ENCODE measurements at regions not wholly inside any gene's neighbourhood (a gene's known extent, or its start where the extent isn't known, plus 50 kb on each side); places are given as distances from the start of the nearest gene placed in this dataset.
"Not testable (repeated sequence)": the region's sequence is repeated elsewhere in the genome, so short reads cannot be mapped to it uniquely, and the experiment has no call there.

DNA sequence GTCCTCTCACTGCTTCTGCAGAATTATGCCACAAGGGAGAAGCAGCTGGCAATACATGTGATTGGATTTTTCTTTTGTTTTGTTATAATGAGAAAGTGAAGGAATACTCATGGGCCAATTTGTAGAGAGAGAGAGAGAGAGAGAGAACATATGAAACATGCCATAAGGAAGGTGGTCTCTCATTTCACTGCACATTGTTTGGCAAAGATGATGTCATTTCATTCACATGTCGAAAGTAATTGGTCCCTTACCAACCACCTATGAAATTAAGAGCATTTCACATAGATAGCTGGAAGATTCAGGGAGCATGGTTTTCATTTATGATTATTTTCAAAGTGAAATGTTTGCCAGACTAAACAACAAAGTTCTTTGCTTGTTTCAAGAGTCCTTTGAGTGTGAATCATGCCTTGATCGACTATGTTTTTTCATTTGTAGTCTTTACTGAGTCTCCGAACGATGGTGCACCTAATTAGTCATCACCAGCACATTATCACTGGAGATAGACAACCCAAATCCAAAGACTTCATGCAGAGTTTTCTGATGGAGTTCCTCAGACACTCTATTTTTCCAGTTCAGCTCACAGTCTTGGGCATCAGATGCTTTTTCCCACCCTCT, 130.1 kb upstream of the ZEB1 start:
- no peak for DNase-seq (ENCODE audit: low spot score)

DNA sequence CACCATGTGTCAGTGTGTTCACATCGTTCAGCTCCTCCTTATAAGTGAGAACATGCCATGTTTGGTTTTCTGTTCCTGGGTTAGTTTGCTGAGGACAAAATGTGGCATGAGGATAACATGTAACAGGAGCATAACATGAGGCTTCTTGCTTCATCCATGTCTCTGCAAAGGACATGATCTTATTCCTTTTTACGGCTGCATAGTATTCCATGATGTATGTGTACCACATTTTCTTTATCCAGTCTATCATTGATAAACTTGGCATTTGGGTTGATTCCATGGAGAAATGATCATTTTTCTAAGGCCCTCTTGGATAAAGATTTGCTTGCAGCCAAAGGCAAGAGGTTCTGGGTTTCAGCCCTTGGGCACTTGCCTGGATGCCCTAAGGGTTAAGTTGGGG, 128.5 kb upstream of the ZEB1 start:
- DNase-seq (ENCODE audit: low spot score), result no peak

DNA sequence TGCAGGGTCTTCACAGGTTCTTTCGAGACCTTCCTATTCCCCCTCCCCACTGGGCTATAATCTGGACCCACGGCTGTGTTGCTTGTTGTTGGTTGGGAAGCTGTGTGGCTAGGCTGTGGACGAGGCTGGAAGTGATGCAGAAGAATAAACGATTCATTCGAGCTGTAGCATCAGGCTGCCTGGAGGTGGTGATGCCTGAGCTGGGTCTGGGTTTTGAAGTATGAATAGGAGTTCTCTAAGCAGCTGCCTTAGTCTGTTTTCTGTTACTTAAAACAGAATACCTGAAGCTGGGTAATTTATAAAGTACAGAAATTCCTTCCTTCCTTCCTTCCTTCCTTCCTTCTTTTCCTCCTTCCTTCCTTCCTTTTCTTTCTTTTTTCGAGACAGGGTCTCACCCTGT, 126.5 kb upstream of the ZEB1 start:
- no peak for DNase-seq (ENCODE audit: low spot score)

DNA sequence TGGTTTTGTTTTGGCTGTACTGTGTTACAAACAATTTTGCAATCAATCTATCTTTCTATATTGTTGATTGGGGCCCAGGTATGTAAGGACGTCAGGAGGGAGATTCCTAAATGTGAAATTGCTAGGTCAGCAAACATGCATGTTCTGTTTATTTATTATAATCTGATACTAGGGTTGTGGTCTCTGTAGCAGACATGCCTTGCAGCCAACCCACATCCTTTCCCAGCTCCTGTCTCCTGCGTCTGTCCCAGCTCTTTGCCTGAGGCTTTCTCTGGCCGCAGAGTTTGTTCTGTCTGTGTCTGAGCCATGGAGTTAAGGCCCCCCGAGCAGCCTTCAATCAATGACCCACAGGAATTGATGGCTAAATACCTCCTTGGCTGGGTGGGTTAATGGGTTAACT, 124.0 kb upstream of the ZEB1 start:
- no peak for DNase-seq (ENCODE audit: low spot score)

DNA sequence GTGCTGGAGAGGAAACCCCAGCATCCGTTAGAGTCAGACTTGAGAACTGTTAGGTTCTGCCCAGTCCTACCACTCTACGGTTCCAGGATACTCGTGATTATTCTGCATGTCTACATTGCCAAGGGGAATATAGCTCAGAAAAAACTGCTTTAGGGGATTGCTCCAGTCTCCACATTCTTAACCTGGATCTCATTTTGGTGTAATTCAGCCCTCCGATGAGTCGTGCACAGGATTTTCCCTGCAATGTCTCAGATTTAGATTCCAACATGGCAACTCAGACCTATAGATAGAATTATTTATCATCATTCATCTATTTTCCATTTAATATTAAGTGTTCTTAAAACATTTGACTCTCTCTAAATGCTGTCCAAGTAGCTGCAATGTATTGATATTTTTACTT, 121.1 kb upstream of the ZEB1 start:
- no peak for DNase-seq (ENCODE audit: low spot score)

DNA sequence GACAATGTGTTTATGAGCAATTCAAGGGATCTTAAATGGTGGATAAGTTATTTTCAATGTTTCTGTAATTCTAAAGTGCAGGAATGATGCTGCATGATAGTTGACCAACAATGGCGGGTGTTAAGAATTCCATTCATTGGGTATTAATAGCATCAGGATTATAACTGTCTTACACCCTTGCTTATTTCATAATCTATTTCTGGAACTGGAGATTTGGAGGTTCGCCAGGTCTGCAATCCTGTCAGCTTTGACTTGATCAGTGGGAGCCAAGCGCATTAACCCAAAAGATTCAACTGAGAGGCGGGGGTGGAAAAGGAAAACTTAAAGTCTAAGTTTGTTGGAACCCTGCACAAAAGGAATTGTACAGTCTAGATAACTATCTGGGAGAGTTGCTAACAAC, 114.9 kb upstream of the ZEB1 start:
- no peak for DNase-seq (ENCODE audit: low spot score)

DNA sequence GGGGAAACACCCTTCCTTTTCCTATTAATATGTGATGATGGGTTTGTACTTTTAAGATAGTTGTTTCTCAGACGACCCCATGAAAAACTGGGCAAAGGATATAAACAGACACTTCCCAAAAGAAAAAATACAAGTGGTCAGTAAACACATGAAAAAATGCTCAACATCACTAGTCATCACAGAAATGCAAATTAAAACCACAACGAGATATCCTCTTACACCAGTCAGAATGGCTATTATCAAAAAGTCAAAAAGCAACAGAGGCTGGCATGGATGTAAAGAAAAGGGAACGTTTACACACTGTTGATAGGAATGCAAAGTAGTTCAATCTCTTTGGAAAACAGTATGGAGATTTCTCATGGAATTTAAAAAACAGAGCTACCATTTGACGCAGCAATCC, 111.4 kb upstream of the ZEB1 start:
- DNase-seq (ENCODE audit: low spot score), result no peak

DNA sequence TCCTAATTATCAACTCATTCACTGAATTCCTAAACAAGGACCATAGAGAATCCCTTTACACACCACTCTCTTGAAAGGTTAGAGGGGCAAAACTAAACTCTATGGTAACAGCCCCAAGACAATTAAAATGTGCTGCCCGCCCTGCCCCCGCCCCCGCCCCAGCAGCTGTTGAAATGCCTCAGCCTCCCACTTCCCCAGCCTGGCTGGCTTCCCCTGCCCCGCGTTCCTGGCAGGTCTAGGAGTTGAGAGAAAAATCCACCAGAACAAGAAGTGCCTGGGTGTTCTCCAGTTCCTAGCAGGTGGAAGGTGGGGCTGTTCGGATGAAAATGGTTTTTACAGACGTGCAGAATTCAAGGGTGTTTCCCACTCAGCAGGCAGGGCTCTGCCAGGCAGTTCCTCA, 109.5 kb upstream of the ZEB1 start:
- no peak for DNase-seq (ENCODE audit: low spot score)

DNA sequence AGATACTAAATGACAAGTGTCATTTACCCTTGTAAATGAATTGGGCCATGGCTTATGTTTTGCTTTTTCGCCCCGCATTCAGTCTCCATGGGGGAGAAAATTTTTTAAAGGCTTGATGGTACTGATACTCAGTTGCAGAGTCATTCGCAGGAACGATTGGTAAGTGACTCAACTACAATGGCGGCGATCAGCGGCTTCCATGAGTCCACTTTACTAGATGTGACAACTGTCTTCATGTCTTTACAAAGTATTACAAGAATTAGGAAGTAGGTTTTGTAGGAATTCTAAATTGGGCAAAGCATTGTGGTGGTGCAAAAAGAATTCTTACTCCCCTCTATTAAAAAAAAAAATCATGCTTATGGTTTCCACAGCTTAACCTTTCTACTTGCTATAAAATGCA, 108.8 kb upstream of the ZEB1 start:
- DNase-seq (ENCODE audit: low spot score), result no peak

DNA sequence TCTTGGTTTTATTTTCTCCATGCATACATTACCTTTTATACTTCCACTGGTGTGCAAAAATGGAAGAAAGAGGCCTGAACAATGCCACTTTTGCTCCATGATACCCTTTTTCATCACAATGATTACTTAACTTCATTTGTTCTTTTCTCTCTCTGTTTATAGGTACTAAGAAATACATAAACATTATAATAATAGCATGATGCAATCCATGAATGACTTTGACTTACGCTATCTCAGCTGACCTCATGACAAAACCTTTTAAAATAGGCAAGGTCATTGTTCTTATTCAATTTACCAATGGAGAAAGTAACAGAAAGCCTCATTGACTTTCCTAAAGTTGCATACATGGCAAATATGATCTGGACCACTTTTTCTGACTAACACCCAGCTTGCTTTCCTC, 105.1 kb upstream of the ZEB1 start:
- DNase-seq (ENCODE audit: low spot score), result no peak

DNA sequence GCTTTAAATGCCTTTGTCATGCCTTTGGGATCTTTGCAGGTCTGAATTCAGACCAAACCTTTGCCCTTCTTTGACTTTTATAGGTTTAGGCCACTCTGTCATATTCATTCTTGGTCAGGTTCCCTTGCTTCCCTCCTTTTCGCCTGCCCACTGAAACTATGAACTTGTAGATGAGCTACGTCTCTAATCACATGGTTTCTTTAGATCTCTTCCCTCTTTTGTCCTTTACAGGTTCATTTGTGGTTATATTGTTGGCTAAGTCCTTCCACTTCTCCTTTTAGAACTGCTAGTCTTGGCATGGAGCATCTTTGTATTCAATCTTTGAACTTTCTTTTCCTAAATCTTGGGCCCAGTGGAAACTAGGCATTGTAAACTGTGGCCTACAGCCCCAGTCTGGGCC, 104.0 kb upstream of the ZEB1 start:
- no peak for DNase-seq (ENCODE audit: low spot score)

DNA sequence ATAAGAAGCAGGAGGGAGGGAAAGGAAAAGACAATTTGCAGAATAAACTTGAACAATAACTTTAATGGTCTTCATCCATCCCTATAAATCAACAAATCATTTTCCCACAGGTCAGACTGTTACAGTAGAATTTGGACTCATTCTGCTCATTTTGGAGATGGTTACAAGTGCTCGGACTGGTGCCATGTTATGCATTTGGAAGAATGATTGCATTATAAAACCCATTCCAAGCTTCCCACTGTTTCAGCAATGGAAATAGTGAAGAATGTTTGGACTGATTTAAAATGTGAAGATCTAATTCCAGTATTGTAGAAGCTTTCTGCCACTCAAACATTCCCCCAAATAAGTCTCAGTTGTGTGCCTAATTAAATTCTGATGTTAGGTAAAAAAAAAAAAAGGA, 99.7 kb upstream of the ZEB1 start:
- DNase-seq (ENCODE audit: low spot score), result no peak

DNA sequence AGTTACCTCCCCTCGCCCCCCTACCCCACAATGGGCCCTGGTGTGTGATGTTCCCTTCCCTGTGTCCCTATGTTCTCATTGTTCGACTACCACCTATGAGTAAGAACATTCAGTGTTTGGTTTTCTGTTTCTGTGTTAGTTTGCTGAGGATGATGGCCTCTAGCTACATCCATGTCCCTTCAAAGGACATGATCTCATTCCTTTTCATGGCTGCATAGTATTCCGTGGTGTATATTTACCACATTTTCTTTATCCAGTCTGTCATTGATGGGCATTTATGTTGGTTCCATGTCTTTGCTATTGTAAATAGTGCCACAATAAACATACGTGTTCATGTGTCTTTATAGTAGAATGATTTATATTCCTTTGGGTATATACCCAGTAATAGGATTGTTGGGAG, 90.2 kb upstream of the ZEB1 start:
- DNase-seq (ENCODE audit: low spot score), result not testable (repeated sequence)

DNA sequence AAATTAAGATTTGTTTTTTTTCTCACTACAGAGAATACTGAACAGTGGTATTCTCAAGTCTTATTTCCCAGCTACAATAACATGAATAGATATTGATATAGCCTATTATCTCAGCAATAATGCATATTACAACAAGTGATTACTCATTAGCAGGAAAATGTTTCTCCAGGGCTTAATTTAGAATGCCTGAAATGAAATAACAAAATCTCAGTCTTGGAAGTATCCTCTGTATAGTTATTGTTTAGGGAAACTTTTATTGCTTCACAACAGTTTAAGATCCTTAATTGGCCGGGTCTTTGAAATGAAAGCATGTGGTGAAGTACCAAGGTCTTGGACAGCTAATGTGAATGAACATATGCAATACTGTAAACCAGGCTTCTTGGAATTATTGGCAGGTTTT, 79.1 kb upstream of the ZEB1 start:
- no peak for DNase-seq (ENCODE audit: low spot score)

DNA sequence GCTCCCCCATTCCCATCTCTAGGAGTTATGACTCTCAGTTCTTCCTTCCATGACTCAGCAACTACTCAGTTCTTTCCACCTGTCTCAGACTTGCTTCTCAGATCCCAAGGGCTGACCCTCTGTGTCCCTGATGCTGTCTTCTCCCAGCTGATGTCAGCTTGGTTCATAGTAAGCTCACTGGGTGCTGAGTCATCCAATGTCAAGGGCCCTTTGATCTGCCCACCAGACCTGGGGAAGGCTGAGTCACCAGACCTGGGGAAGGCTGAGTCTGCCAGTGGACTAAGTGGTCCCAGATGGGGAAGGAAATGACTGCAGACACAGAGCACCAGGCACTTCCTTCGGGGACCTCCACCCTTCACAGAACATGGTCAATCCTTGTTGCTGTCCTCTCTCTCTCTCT, 76.1 kb upstream of the ZEB1 start:
- no peak for DNase-seq (ENCODE audit: low spot score)

DNA sequence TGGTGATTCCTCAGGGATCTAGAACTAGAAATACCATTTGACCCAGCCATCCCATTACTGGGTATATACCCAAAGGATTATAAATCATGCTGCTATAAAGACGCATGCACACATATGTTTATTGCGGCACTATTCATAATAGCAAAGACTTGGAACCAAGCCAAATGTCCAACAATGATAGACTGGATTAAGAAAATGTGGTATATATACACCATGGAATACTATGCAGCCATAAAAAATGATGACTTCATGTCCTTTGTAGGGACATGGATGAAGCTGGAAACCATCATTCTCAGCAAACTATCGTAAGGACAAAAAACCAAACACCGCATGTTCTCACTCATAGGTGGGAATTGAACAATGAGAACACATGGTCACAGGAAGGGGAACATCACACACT, 67.9 kb upstream of the ZEB1 start:
- DNase-seq (ENCODE audit: low spot score), result not testable (repeated sequence)

DNA sequence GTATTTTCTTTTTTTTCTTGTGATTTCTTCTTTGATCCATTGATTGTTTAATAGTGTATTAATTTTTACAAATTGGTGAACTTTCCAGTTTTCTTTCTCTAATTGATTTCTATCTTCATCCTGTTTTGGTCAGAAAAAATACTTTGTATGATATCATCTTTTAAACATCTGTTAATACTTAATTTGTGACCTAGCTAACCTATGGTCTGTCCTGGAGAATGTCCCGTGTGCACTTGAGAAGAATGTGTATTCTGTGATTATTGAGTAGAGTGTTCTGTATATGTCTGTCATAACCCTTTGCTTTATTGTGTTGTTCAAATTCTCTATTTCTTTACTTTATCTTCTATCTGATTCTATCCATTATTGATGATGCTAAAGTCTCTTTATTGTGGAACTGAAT, 65.8 kb upstream of the ZEB1 start:
- DNase-seq (ENCODE audit: low spot score), result no peak

DNA sequence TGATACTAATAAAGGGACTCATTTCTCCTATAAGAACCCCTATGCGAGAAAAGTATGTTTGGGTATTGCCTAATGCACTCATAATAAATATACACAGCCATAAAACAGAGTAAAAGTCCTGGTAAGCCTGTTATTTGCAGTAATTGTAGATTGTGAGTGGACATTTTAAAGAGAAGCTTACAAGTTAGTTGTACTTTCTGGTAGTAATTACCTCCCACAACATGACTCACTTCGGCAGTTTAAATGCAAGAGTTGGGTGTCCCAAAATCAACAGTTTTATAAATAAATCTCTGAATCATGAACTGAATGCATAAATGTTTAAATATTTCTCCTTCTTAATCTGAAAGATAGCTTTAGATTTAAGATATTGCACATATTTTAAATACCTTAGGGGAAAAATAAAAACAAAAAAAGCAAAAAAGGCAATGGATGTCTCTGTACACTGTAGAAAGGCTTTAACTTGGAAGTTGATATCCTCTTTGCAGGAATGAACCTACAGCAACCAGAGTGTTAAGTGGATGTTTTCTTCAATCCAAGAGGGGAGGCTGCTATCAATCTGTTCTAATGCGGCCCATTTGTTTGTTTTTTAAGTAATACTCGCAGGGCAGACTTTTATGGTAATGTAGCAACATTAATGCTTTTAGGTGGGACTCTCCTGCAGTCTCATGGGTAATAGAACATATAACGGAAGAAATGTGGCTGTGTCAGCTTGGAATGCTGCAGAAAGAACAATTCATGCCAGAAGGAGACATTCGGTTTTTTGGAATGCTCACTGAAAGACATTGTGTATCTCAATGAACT, 57.3 kb upstream of the ZEB1 start:
- no peak for DNase-seq (ENCODE audit: low spot score)

DNA sequence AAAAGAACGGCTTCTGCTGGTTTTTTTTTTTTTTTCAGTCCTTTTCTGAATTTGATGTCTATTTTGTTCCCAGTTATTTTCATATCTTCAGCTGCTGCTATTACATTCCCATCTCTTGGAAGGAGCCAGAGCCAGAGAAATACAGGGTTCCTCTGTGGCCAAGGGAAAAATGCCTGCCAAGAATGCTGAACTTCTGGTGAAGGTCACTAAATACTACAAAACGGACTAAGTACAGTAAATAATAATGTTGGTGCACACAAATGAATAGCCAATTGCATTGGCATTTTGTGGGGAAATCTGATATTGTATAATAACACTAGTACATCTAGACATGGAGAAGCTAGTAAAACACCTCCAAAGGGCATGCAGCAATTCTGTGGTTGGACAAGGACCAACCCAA, 56.3 kb upstream of the ZEB1 start:
- DNase-seq (ENCODE audit: low spot score), result no peak

DNA sequence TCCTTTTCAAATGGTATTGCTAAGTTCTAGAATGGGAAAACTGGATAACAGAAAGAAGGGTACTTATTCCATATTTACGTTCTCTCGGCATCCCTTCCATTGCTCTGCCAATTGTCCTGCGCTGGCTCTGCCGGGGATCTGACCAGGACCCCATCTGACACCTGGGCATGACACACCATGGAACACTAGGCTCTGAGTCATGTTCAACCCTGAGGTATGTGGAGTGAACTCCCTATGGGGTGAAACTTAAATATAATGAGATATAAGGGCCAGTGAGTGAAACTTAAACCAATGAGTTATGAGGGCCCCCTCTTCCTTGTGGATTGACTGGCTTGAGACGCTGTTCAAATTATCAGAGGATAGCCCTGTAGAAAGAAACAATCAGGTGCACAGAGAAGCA, 55.1 kb upstream of the ZEB1 start:
- no peak for DNase-seq (ENCODE audit: low spot score)

DNA sequence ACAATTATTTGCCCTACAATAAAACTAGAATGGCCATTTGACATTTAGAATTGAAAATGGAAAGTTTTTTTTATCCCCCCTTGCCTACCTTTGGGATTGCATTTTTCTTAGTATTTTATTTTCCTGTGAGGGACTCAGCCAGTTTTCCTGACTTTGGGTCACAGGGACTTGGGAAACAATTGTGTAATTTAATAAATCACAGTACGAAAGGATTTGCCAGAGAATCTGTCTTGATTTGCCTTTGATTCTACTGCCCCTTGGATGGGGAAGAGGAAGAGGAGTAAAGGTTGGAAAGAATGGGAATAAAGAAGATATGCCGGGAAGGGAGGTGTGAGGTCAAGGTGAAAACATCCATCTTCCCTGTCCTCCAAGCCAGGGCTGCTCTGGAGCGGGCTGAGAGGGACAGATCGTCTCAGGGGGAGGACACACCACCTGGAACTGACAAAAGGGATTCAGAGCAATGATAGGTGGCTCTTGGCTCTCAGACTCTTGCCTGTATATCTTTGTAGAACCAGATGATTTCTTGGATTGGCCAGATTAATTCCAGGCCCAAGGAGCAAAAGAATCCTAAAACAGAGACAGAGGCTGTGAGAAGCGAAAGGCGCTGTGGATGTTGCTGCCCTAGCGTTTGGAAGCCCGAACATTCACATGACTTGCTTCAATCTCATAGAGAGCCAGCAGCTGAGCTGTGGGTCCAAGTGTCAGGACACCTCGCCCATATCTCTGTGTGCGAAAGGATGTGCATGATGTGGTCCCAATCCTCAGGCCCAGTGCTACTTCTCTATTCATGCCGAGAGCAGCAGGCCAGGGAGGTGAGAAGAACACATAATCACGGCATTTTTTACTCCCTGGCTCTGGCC, 50.3 kb upstream of the ZEB1 start:
- no peak for DNase-seq (ENCODE audit: low spot score)

Measured in ecto neural progenitor cell (in vitro differentiated cells).